ENCODE measurements at regions not wholly inside any gene's neighbourhood (a gene's known extent, or its start where the extent isn't known, plus 50 kb on each side); places are given as distances from the start of the nearest gene placed in this dataset.
"Not testable (repeated sequence)": the region's sequence is repeated elsewhere in the genome, so short reads cannot be mapped to it uniquely, and the experiment has no call there.

DNA sequence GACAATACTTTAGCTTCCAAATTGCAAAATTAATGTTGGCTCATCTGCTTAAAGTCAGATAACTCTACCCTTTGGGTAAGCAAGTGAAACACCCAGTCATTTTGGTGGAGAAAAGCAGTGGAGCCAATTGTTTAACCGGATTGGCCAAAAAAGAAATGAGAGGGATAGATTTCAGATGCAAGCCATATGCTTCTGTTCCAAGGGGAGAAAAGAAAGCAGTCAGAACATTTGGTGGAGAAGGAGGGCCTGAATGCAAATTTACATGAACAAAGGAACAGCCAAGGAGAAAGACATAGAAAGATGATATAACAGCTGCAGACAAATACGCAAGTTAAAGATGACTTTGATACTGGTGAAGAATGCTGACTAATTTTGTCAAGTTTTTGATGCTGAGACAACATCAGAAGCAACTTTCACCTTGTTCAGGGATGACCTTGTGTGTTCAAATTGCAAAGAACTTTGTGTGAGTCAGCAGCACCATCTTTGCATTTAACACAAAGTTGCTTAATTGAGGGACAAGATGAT is 173.1 kb downstream of the TGFB2 start:
- intact Hi-C loops (cut with DNase I), result no loop called here
- Histone ChIP-seq H3K9me3 (no peaks in the 10 kb centered on the region), H3K27me3 (ENCODE audit: low read depth) (no peaks in the 10 kb centered on the region), H3K4me3 (no peak overlapping the region), H3K36me3 (no peaks in the 10 kb centered on the region), H3K4me1 (no peaks in the 10 kb centered on the region), H3K27ac (no peak overlapping the region)
- DNase-seq (no peak), ATAC-seq (no peak)
- TF ChIP-seq, protein P1, sequence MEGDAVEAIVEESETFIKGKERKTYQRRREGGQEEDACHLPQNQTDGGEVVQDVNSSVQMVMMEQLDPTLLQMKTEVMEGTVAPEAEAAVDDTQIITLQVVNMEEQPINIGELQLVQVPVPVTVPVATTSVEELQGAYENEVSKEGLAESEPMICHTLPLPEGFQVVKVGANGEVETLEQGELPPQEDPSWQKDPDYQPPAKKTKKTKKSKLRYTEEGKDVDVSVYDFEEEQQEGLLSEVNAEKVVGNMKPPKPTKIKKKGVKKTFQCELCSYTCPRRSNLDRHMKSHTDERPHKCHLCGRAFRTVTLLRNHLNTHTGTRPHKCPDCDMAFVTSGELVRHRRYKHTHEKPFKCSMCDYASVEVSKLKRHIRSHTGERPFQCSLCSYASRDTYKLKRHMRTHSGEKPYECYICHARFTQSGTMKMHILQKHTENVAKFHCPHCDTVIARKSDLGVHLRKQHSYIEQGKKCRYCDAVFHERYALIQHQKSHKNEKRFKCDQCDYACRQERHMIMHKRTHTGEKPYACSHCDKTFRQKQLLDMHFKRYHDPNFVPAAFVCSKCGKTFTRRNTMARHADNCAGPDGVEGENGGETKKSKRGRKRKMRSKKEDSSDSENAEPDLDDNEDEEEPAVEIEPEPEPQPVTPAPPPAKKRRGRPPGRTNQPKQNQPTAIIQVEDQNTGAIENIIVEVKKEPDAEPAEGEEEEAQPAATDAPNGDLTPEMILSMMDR (IDR thresholded peaks at IDR 0.05), result no peak

DNA sequence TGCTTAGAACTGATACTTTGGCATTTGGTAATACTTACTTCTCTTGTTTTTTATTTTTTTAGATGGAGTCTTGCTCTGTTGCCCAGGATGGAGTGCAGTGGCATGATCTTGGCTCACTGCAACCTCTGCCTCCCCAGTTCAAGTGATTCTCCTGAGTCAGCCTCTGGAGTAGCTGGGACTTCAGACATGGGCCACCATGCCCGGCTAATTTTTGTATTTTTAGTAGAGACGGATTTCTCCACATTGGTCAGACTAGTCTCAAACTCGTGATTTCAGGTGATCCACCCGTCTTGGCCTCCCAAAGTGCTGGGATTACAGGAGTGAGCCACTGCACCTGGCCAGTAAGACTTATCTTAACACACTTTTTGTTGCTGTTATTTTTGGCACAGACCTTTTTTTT is 175.5 kb downstream of the TGFB2 start:
- H3K36me3 ChIP-seq; H3K4me3 ChIP-seq; H3K4me1 ChIP-seq; H3K27me3 ChIP-seq (ENCODE audit: low read depth); DNase-seq; H3K9me3 ChIP-seq; intact Hi-C loops (cut with DNase I); ATAC-seq; H3K27ac ChIP-seq: not testable (repeated sequence)

DNA sequence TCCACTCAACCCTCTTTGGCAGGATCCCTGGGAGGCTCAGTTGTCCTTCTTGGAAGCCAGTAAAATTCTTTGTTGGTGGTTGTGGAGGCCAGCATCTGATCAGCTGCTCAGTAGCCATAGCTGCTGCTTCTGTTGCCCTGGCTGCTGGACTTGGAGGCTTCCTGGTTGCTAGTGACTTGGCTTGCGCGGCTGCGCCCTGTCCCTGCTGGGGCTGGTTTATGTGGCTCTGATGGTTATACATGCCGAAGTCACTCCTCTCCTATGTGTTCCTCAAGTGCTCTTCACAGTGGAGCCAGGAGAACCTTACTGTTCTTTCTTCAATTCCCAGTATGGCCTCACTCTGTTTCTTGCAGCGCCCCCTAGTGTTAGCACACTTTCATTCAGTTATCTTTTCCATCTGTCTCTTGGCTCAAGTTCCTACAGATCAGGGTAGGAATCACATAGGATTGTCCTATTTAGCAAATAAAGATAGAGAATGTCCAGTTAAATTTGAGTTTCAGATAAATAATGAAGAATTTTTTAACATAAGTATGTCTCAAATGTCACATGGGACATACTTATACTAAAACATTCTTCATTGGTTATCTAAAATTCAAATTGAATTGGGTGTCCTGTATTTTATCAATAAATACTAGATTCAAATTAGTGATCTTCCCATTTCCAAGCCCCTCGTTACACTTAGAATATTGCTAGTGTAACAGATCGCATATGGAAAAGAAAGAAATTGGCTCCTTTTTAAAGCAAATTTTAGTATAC is 176.5 kb downstream of the TGFB2 start:
- peak; percentile 77 to 82 for ATAC-seq
- Histone ChIP-seq H3K27me3 (ENCODE audit: low read depth) (no peaks in the 10 kb centered on the region), H3K4me3 (no peak overlapping the region), H3K27ac (no peak overlapping the region), H3K36me3 (no peaks in the 10 kb centered on the region), H3K9me3 (no peaks in the 10 kb centered on the region), H3K4me1 (peaks cover 5% of the 10 kb centered on the region)
- TF ChIP-seq, protein P1 (IDR thresholded peaks at IDR 0.05), result peak; percentile 66
- intact Hi-C loops (cut with DNase I), result no loop called here
- peak; percentile 47 for DNase-seq

DNA sequence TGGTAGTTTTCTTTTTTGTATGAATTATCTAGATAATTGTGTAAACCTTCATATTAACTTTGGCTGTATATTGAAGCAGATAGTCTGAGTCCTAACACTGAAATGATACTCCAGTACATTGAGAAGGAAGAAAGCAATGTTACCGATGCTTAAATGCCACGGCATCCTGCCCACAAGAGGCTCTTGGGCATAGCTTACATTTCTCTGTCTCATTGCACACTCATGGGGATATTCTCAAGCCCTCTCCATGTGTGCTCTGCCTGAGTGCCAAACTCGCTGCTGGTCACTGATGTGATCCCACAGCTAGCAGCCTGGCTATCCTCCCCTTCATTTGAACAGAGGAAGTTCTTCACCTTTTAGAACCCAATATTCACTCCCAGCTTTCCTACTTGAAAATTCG is 179.4 kb downstream of the TGFB2 start:
- TF ChIP-seq, protein P1 (IDR thresholded peaks at IDR 0.05), result no peak
- Histone ChIP-seq H3K9me3 (no peaks in the 10 kb centered on the region), H3K27me3 (ENCODE audit: low read depth) (no peaks in the 10 kb centered on the region), H3K4me1 (peaks cover 5% of the 10 kb centered on the region), H3K27ac (no peak overlapping the region), H3K36me3 (no peaks in the 10 kb centered on the region), H3K4me3 (no peak overlapping the region)
- intact Hi-C loops (cut with DNase I), result no loop called here
- ATAC-seq (peak; percentile 50 to 82), DNase-seq (no peak)

DNA sequence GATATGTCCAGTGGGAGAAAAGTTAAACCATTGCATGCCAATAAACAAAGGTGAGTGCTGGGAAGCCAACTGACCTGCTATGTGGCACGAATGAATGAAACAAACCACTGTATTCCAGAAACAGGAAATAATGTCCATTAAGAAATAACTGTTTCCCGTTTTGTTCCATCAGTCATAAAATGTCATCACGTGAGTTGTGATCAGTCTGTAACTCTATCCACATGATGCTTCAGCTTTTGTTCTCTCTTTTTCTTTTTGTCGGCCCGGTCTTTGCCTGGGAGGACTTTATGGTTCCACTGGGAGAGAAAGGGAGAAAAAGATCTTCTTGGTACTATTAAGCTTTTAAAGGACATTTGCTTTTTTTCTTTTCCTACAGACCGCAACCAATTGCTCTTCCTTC is 179.9 kb downstream of the TGFB2 start:
- TF ChIP-seq, protein P1 (IDR thresholded peaks at IDR 0.05), result no peak
- Histone ChIP-seq H3K9me3 (no peaks in the 10 kb centered on the region), H3K4me1 (peaks cover 5% of the 10 kb centered on the region), H3K27ac (no peak overlapping the region), H3K36me3 (no peaks in the 10 kb centered on the region), H3K27me3 (ENCODE audit: low read depth) (no peaks in the 10 kb centered on the region), H3K4me3 (no peak overlapping the region)
- no peak for ATAC-seq
- DNase-seq, result no peak
- intact Hi-C loops (cut with DNase I), result no loop called here

DNA sequence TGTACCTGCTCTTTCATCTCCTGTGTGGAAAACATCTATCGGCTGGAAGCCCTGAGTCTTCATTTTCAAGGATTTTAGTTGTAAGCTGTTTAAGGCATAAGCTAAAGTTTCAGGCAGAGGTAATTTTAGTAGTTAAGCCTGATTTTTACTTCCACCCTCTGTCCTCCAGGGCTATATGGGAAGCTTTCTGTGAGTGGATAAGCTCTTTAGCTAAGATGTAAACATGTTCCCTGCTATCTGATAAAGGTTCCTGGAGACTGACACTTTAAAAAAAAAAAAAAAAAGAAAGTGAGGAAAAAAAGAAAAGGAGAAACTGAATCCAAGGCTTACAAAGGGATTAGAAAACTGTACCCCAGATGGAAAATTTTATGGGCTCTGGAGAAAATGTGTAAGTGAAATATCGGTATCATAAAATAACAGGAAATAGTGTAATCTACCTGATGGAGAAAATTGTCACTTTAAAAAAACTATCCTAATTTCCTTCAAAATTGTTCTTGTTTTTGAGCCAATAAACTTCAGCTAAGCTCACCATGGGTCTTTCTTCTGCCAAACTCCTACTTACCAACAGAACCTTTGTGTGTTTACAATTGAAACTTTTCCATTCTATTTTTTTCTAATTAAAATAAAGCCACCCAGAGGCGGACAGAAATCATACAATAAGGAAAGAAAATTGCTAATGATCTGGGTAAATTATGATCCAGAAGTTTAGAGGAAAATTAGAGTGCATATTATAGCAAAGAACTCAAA is 180.5 kb downstream of the TGFB2 start:
- no peaks in the 10 kb centered on the region for H3K36me3 ChIP-seq
- H3K9me3 ChIP-seq, result no peaks in the 10 kb centered on the region
- DNase-seq (no peak), ATAC-seq (no peak)
- no peak overlapping the region for H3K4me3 ChIP-seq
- peaks cover 5% of the 10 kb centered on the region for H3K4me1 ChIP-seq
- intact Hi-C loops (cut with DNase I), result no loop called here
- TF ChIP-seq, protein P1 (IDR thresholded peaks at IDR 0.05), result no peak
- no peaks in the 10 kb centered on the region for H3K27me3 ChIP-seq (ENCODE audit: low read depth)
- no peak overlapping the region for H3K27ac ChIP-seq

Measured in lower lobe of right lung (tissue), 2 donors.